Islet of Langerhans (tissue), 1 donor: ENCODE measurements at regions not wholly inside any gene's neighbourhood (a gene's known extent, or its start where the extent isn't known, plus 50 kb on each side); places are given as distances from the start of the nearest gene placed in this dataset.
"Not testable (repeated sequence)": the region's sequence is repeated elsewhere in the genome, so short reads cannot be mapped to it uniquely, and the experiment has no call there.

ENCODE experiments used
- FAIRE-seq: peaks from one replicate; lab custom pipeline; 2011; peaks lifted over from hg19 to GRCh38; lab: Jason Lieb, UNC

- FAIRE-seq, result no peak
Observed at GRCh38 chr13:80074143-80074752, 266.7 kb downstream of the SPRY2 start.

- FAIRE-seq, result no peak
Observed at GRCh38 chr13:80072231-80072630, 268.7 kb downstream of the SPRY2 start.

- no peak for FAIRE-seq
Observed at GRCh38 chr13:80070024-80070703, 270.8 kb downstream of the SPRY2 start.

- FAIRE-seq, result no peak
Observed at GRCh38 chr13:80069374-80069773, 271.6 kb downstream of the SPRY2 start.

GRCh38 chr13:80065996-80066395, 274.9 kb downstream of the SPRY2 start:
- no peak for FAIRE-seq

GRCh38 chr13:80062416-80062815, 278.5 kb downstream of the SPRY2 start:
- FAIRE-seq, result not testable (repeated sequence)

- FAIRE-seq, result no peak
Observed at GRCh38 chr13:80059789-80060188, 281.1 kb downstream of the SPRY2 start.

GRCh38 chr13:80058626-80059025, 282.3 kb downstream of the SPRY2 start:
- FAIRE-seq, result no peak

GRCh38 chr13:80055847-80056246, 285.1 kb downstream of the SPRY2 start:
- no peak for FAIRE-seq

GRCh38 chr13:80054806-80055205, 286.1 kb downstream of the SPRY2 start:
- FAIRE-seq, result no peak

- no peak for FAIRE-seq
Observed at GRCh38 chr13:80052286-80052685, 288.6 kb downstream of the SPRY2 start.

- no peak for FAIRE-seq
Observed at GRCh38 chr13:80050252-80050651, 290.7 kb downstream of the SPRY2 start.

- peak; percentile 96 for FAIRE-seq
Observed at GRCh38 chr13:80048802-80049201, 292.1 kb downstream of the SPRY2 start.

- FAIRE-seq, result no peak
Observed at GRCh38 chr13:80048030-80048429, 292.9 kb downstream of the SPRY2 start.

- FAIRE-seq, result no peak
Observed at GRCh38 chr13:80047406-80047805, 293.5 kb downstream of the SPRY2 start.

GRCh38 chr13:80040981-80041317, 300.0 kb downstream of the SPRY2 start:
- FAIRE-seq, result no peak

GRCh38 chr13:80040196-80040980, 300.5 kb downstream of the SPRY2 start:
- no peak for FAIRE-seq

GRCh38 chr13:80039000-80039399, 301.9 kb downstream of the SPRY2 start:
- no peak for FAIRE-seq

GRCh38 chr13:80038371-80038770, 302.6 kb downstream of the SPRY2 start:
- no peak for FAIRE-seq

- no peak for FAIRE-seq
Observed at GRCh38 chr13:80037505-80037888, 303.4 kb downstream of the SPRY2 start.

GRCh38 chr13:80036845-80037504, 304.0 kb downstream of the SPRY2 start:
- FAIRE-seq, result no peak

- no peak for FAIRE-seq
Observed at GRCh38 chr13:80035096-80035495, 305.8 kb downstream of the SPRY2 start.

- no peak for FAIRE-seq
Observed at GRCh38 chr13:80033951-80034350, 307.0 kb downstream of the SPRY2 start.
